Ecto neural progenitor cell (in vitro differentiated cells): ENCODE measurements at regions not wholly inside any gene's neighbourhood (a gene's known extent, or its start where the extent isn't known, plus 50 kb on each side); places are given as distances from the start of the nearest gene placed in this dataset.

Experiments
- DNase-seq: peaks from one replicate; pipeline ENCODE4 v3.0.0-alpha.2; 2018; ENCODE audit warnings: low spot score

GRCh38 chr12:24603371-24603770 lies 345.5 kb downstream of the BCAT1 start:
- no peak for DNase-seq

GRCh38 chr12:24600996-24601395 lies 347.9 kb downstream of the BCAT1 start:
- DNase-seq, result no peak

- no peak for DNase-seq
Observed at GRCh38 chr12:24600551-24600950, 348.4 kb downstream of the BCAT1 start.

- DNase-seq, result no peak
Observed at GRCh38 chr12:24599736-24600135, 349.2 kb downstream of the BCAT1 start.

GRCh38 chr12:24597580-24597979 lies 351.3 kb downstream of the BCAT1 start:
- no peak for DNase-seq

- no peak for DNase-seq
Observed at GRCh38 chr12:24596768-24597388, 352.0 kb downstream of the BCAT1 start.

- no peak for DNase-seq
Observed at GRCh38 chr12:24595652-24596235, 353.2 kb downstream of the BCAT1 start.

- no peak for DNase-seq
Observed at GRCh38 chr12:24591715-24592440, 357.0 kb downstream of the BCAT1 start.

GRCh38 chr12:24591079-24591626 lies 357.7 kb downstream of the BCAT1 start:
- no peak for DNase-seq

GRCh38 chr12:24586293-24586692 lies 362.6 kb downstream of the BCAT1 start:
- DNase-seq, result no peak

- no peak for DNase-seq
Observed at GRCh38 chr12:24584032-24584675, 364.7 kb downstream of the BCAT1 start.

GRCh38 chr12:24582954-24583601 lies 365.8 kb downstream of the BCAT1 start:
- DNase-seq, result no peak

- no peak for DNase-seq
Observed at GRCh38 chr12:24574538-24574937, 374.4 kb downstream of the BCAT1 start.

- DNase-seq, result no peak
Observed at GRCh38 chr12:24573621-24574020, 375.3 kb downstream of the BCAT1 start.

- no peak for DNase-seq
Observed at GRCh38 chr12:24565300-24565699, 383.6 kb downstream of the BCAT1 start.

GRCh38 chr12:24562771-24563431 lies 386.0 kb downstream of the BCAT1 start:
- peak; percentile 84 for DNase-seq

- DNase-seq, result peak; percentile 86
Observed at GRCh38 chr12:24561882-24562770, 386.8 kb downstream of the BCAT1 start.

- no peak for DNase-seq
Observed at GRCh38 chr12:24561411-24561871, 387.5 kb downstream of the BCAT1 start.

GRCh38 chr12:24560831-24561271 lies 388.1 kb downstream of the BCAT1 start:
- no peak for DNase-seq

- DNase-seq, result no peak
Observed at GRCh38 chr12:24560192-24560775, 388.6 kb downstream of the BCAT1 start.
